Stimulated activated CD8-positive, alpha-beta memory T cell treated with anti-CD3 and anti-CD28 coated beads, Interleukin-4, amount 100 ng/mL, for 48 hours (primary cell): ENCODE measurements at regions not wholly inside any gene's neighbourhood (a gene's known extent, or its start where the extent isn't known, plus 50 kb on each side); places are given as distances from the start of the nearest gene placed in this dataset.
A peak's percentile ranks its signal among the peaks of the same experiment; 100 is the strongest.

Experiments used
- DNase-seq: peaks from one replicate; pipeline ENCODE4 v3.0.0-alpha.2; 2020

- DNase-seq, result no peak
Measured at GRCh38 chr15:62823561-62823960, 219.0 kb upstream of the TPM1 start.

DNA sequence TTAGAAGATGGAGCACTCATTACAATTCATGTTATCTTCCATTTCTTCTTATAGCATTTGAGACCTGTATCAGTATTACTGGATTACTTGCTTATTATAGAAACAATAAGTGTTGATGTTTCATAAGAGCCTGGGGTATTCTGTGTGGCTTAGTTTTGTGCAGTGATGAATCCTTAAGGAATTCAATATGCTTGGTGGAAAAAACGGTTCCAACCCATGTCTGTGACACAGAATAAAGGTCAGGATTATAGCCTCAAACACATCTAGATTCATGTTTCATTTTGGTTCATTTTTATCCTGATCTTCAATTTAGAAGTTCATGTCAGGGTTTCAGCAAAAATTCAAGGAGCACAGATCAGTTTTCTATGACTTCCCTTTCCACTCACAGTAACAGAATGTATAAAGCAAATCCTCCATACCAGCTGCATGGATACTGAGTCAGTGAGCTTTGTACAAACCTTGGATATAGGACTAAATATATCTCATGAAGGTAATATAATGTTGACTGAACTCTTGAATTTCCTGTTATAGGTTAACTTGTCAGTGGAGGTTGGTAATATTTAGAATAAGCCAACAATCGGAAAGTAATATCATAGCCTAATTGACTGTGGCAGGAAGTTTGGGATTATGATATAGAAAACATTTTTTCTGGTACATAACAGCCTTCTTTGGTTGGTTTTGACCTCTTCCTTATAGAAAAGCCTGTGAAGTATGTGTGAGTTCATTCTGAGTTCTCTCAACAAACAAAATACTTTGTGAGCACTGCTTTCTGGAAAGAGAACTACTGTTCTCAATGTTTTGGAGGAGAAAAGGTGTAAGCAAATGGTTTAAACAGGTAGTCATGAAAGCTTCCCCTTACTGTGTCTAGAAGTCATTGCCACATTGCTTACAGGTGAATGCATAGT lies 218.2 kb upstream of the TPM1 start:
- DNase-seq, result no peak

GRCh38 chr15:62825191-62825590 lies 217.4 kb upstream of the TPM1 start:
- no peak for DNase-seq

- no peak for DNase-seq
Measured at GRCh38 chr15:62826561-62826960, 216.0 kb upstream of the TPM1 start.

- DNase-seq, result no peak
Measured at GRCh38 chr15:62828364-62828763, 214.2 kb upstream of the TPM1 start.

DNA sequence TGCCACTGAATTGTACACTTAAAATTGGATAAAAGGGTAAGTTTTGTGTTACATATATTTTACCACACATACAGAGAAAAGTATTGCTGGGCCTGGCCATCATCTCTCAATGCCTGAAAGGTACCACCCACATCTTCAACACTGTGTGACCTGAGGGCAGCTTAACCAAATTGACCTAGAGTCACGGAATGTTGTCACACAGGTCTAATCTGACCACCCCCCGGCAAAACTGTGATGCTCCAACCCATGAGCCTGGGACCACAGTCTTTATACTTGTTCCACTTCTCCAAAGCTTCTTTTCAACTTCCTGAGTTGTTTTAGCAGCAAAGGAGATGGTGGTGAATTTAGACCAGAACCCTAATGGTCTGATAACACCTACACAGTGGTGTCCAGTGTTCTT lies 210.3 kb upstream of the TPM1 start:
- DNase-seq, result no peak

DNA sequence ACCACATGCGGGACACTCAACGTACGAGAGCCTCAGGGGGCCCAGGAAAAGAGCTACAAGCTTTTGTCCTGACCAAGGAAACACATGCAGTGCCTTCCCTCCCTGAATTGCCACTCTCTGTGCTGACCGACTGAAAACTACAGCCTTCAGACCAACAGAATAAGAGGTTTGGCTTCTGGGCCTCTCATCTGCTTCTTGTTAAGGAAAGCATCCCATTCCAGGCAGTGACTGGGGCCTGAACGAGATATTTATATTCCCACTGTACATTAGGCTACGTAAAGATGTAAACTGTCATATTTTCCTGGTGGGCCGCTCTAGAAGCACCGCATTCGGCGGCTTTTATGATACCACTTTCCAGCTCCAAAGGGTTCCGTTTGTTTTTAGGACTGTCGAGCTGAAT lies 208.9 kb upstream of the TPM1 start:
- no peak for DNase-seq

GRCh38 chr15:62834686-62835329 lies 207.7 kb upstream of the TPM1 start:
- DNase-seq, result no peak

DNA sequence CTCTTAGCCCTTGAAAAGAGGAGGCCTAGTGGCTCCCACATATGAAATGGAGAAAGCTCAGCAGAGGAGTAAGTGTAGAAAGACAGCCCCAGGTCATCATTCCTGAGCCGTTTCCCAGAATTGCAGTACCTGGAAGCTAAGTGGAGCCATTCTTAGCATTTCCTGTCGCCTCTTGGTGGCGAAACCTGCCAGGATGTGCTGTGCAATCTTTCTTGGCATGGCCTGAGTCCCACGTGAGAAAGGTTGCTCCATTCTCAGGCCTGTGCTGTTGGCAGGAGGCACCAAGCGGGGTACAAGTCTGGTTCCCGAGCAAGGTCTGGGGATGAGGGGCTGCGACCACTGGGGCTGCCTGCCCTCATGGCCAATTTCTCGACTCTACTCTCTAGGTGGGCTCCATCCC lies 207.2 kb upstream of the TPM1 start:
- DNase-seq, result no peak

- no peak for DNase-seq
Measured at GRCh38 chr15:62835762-62836161, 206.8 kb upstream of the TPM1 start.

- no peak for DNase-seq
Measured at GRCh38 chr15:62840526-62841268, 201.8 kb upstream of the TPM1 start.

GRCh38 chr15:62841269-62841628 lies 201.3 kb upstream of the TPM1 start:
- no peak for DNase-seq

- no peak for DNase-seq
Measured at GRCh38 chr15:62841891-62842559, 200.5 kb upstream of the TPM1 start.

GRCh38 chr15:62843311-62843710 lies 199.2 kb upstream of the TPM1 start:
- DNase-seq, result no peak

DNA sequence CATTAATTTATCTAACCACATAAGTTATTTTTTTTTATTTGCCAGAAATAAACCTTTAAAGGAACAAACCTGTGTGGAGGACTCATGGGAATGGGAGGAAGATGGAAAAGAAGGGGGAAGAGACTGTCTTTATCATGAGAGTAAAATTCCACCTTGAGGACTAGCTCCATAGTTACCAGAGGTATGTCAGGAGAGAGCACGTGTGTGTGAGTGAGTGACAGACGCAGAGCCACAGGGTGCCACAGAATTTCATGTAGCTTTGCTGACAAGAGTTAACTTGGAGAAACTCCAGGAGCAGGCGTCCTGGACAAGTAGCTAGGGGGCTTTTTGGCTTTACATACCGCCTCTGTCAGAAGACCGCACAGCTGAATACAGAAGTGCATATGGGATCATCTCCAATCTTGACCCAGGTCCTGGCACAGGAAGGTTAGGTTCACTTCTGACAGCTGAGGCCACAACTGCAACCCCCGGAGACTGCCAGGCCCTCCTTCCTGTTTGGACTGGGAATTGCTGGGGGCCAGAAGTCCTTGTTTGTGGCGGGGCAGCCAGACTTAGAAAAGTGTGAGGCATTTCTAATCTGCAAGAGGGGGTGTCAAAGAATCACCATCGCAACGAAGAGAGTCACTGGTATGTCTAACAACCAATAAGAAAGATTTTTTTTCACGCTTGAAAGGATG lies 197.8 kb upstream of the TPM1 start:
- DNase-seq, result no peak

- DNase-seq, result no peak
Measured at GRCh38 chr15:62845241-62846126, 197.1 kb upstream of the TPM1 start.

DNA sequence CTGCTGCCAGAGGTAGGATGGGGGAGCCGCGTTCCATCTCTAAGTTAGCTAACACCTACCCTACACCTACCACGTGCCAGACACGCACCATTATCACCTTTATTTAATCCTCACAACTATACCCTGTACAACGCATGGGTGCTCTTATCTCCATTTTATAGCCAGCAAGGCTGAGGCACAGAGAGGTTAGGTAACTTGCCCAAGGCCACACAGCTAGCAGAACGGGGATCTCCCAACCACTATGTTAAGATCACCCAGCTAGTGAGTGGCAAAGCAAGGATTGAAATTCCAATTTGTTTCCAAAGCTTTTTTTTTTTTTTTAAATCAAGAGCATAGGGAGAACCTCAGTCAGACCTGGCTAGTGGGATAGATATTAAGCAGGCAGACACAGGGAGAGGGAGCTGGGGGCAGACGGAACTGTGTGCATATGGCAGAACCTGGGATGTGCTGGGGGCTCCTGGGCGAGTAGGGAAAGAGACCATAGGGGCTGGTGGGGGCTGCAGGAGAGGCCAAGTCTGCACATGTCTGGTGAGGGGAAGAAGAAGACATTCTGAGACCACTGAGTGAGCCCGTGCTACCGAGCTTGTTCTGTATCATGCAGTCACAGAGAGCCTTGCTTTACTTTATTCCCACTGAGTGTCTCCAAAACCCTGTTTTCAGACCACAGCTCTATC lies 196.3 kb upstream of the TPM1 start:
- no peak for DNase-seq

GRCh38 chr15:62846805-62847495 lies 195.6 kb upstream of the TPM1 start:
- DNase-seq, result no peak

DNA sequence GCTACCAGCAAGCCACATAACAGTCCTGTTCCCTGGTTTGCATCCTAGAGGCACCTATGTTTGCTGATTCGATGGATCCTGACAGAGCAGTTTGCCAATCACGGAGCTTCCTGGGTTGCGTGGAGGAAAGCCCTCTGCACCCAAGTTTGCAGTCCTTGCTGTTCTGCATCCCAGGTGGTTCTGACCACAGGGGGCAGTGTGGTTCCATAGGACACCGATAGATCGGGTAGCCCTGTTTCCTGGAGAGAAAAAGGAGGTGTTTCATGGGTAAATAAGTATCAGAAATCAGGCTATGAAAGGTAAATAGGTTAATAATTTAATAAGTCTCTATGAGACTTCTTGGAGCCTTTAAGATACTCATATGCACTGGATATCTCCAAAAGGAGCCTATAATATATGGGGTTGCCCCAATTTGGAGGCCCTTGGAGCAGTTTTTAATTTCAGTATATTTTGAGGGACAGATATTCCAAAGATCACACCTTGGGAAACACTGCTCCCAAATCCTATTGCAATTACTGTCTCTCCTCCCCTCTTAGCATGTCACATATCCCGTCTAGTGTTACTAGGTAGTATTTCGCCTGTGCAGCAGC lies 194.6 kb upstream of the TPM1 start:
- peak; percentile 79 for DNase-seq

- no peak for DNase-seq
Measured at GRCh38 chr15:62848632-62849050, 193.9 kb upstream of the TPM1 start.
